NCI-H526 (cell line): ENCODE measurements at regions not wholly inside any gene's neighbourhood (a gene's known extent, or its start where the extent isn't known, plus 50 kb on each side); places are given as distances from the start of the nearest gene placed in this dataset.
"Not testable (repeated sequence)": the region's sequence is repeated elsewhere in the genome, so short reads cannot be mapped to it uniquely, and the experiment has no call there.

Experiments used
- DNase-seq, 2 experiments: peaks; one replicate each; lab custom pipeline; 2025; lab: John Stamatoyannopoulos, UW

GRCh38 chr4:148955564-148956297 is 513.5 kb upstream of the NR3C2 start:
- no peak for DNase-seq

DNA sequence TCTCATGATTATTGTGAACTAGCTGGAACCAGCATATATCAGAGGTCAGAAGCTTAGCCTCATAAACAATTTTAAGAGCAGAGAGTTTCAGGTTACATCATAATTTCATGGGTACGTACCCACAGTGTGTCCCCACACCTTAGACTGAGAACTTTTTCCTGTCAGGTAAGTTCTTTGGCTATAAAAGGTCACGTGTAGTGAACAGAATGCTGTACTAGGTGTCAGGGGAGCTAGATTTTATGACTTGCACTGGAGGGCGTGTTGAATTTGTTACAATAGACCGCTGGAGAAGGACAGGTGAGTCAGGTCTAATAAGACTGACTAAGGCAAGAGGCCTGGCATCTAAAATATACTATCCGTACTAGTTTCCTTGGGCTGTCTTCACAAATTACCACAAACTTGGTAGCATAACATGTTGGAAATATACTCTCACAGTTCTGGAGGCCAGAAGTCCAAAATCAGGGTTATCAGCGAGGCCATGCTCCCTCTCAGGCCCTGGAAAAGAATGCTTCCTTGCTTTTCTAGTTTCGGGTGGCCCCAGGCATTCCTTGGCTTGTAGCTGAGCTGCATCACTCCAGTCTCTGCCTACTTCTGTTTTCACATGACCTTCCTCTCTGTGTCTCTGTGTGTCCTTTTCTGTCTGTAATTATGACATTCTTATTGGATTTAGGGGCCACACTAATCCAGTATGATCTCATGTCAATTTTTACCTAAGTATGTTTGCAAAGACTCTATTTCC is 512.0 kb upstream of the NR3C2 start:
- DNase-seq: no peak

GRCh38 chr4:148951346-148951745 is 509.1 kb upstream of the NR3C2 start:
- no peak for DNase-seq

GRCh38 chr4:148946271-148946670 is 504.1 kb upstream of the NR3C2 start:
- no peak for DNase-seq

DNA sequence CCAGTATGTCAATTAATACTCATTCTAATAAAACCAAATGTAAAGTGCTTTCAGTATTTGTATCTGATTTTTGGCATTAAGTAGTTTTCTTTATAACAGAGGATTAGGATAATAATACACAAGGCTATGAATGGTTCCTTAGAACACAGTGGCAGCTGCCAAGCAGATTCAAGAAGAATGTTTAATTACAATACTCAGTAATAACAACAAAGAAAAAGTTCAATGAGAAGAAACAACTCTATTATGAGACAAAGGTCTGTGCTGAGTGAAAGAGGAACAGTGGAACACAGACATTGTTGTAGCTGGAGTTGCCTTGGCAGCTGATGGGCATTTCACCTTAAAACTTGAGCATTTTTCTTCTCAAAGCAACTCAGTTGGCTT is 502.6 kb upstream of the NR3C2 start:
- DNase-seq: no peak

DNA sequence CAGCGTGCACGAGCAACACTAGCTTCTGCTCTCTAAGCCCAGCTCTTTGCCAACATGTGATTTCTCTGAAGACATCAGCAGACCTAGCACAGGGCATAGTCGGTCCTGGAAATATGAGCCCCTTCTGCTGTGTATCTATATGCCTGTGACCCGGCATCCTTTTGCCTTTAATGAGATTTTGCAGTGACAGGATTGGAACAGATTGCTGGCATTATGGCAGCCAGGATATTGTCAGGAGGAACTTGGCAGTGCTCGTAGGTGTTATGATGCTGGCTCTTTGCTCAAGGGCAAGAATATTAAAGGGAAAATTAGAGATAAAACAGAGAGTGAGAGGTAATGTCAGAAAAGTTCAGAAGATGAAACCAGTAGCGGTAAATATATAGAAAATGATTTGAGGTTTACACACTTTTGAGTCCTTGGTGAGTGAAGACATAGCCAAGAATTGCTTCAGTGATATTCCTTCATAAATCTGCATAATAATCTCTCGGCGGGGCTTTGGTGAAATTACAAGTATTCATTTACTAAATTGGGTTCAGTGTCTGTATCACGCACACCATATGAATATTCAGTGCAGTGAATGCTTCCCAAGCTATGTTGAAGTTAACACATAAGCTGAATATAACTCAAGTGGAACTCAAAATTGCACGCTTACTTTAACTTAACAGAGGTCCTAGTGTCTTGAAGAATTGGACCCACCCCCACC is 502.1 kb upstream of the NR3C2 start:
- DNase-seq: no peak

GRCh38 chr4:148934926-148935578 is 492.8 kb upstream of the NR3C2 start:
- no peak for DNase-seq

GRCh38 chr4:148926276-148927260 is 484.4 kb upstream of the NR3C2 start:
- no peak for DNase-seq

DNA sequence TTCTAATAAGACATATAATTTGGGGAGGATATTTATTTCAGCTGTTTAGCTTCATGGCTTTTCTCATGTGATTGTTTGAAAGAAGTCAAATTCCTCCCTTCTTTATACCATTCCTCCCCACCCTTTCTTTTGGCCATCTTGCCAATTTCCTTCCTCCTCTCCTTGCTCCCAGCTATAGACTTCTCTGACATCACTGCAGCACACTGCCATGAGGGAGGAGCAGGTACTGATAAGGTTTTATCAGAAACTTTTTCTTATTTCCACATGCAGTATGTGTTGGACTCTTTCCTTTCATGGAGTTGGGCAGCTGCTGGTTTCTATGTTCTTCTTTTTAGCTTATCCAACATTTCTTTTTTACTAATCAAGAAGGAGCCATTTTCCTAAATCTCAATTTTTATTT is 481.7 kb upstream of the NR3C2 start:
- no peak for DNase-seq

GRCh38 chr4:148922497-148922896 is 480.3 kb upstream of the NR3C2 start:
- DNase-seq: no peak

DNA sequence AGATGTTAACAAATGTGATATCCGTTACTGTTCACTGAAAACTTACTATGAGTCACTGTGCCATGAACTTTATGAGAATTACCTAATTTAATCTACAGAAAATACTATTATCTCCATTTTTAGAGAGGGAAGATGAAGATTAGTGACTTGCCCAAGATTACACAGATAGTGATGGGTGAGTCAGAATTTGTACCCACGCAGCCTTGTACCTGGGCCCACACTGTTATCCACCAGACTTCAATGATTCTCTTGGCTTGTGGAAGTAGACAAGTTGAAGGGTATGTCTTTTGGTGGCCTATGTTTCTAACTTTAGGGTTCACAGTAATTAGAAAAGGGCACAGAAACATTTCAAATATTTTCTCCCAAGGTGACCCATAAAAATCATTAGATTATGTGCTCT is 472.5 kb upstream of the NR3C2 start:
- DNase-seq: no peak

DNA sequence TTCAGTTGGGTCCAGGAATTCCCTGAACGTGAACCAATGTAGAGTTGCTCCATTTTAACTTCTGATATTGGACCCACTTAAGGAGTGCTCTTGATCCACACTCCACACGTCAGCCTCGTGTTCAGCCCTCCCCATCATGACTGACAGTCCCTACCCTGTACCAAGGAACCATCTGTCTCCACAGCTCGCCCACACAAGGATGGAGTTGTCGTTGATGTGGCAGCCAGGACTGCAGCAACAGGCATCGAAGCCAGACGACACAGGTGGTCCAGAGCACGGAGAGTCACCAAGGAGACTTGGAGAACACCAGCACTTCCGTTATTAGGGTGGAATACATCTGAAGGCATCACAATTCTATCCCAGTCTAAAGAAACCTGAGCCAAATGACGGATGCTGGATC is 472.1 kb upstream of the NR3C2 start:
- no peak for DNase-seq

- DNase-seq: no peak
Measured at GRCh38 chr4:148903388-148903787, 461.2 kb upstream of the NR3C2 start.

GRCh38 chr4:148901075-148901705 is 459.0 kb upstream of the NR3C2 start:
- no peak for DNase-seq

DNA sequence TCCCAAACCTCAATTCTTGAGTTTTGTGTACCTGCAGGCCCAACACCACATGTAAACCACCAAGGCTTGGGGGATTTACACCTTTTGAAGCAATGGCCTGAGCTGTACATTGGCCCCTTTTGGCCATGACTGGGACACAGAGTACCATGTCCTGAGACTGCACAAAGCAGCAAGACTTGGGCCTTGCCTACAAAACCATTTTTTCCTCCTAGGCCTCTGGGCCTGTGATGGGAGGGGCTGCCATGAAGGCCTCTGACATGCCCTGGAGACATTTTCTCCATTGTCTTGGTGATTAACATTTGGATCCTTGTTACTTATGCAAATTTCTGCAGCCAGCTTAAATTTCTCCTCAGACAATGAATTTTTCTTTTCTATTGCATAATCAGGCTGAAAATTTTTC is 455.9 kb upstream of the NR3C2 start:
- DNase-seq: not testable (repeated sequence)

GRCh38 chr4:148893095-148893494 is 450.9 kb upstream of the NR3C2 start:
- DNase-seq: no peak

DNA sequence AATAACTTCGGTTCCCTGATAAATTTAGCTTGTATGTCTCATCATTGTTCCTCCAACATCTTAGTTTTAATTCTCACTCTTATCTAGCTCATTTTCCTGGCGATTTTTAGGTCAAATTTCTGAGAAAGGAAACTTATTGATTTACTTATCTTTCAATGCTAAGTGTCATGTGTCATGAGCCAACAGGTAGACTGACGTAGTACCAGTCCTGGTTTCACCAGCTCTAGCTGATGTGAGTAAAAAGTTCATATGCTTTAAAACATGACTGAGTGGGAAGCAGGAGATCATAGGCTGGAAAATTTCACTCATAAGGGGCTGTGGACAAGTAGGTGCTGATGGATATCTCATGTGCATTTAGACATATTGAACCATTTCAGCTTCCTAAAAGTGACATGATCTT is 441.7 kb upstream of the NR3C2 start:
- no peak for DNase-seq

- no peak for DNase-seq
Measured at GRCh38 chr4:148883435-148883834, 441.2 kb upstream of the NR3C2 start.

GRCh38 chr4:148881860-148882643 is 439.8 kb upstream of the NR3C2 start:
- DNase-seq: no peak

- no peak for DNase-seq
Measured at GRCh38 chr4:148874331-148874730, 432.1 kb upstream of the NR3C2 start.
